ENCODE measurements at regions not wholly inside any gene's neighbourhood (a gene's known extent, or its start where the extent isn't known, plus 50 kb on each side); places are given as distances from the start of the nearest gene placed in this dataset.

DNA sequence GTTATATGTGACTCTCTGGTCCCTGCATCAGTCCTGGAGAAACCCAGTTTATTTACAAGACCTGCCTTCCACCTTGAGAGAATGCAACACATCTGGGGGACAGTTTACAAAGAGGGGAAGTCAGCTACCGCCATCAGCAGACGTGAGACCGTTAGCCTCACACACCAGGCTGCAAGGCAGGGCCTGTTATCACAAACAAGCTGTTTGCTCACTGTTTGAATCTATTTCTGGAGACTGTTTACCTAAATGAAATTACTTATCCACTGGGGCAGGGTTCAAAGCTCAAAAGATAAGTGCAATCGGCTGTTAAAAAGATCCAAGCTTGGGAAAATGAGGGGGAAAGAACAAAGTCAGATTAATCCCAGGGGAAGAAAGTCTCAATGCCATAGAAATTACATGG, 134.4 kb downstream of the ZNF281 start:
- no peak overlapping the region for H3K9ac ChIP-seq (replicated peaks in 1 of 4; ENCODE audit: extremely low read depth in 1 of 4, low read depth in 3 of 4, low read length in 3 of 4)
- no peak overlapping the region for H3K4me3 ChIP-seq (ENCODE audit: extremely low read depth in 1 of 4, insufficient read depth in 2 of 4, low read depth in 3 of 4, low read length in 4 of 4)
- ChIA-PET POLR2A (ENCODE audit: partially characterized antibody) (no interaction called here), CTCF (ENCODE audit: partially characterized antibody) (interaction anchor here (0.5 to 5.8 kb wide), 29 partner anchors 8 to 593 kb away, joined by 3 to 56 read pairs (median 4); no protein-coding TSS in a partner anchor)
- no peaks in the 10 kb centered on the region for H3K9me3 ChIP-seq (ENCODE audit: insufficient read depth in 2 of 2, low read depth in 1 of 2, low read length in 1 of 2)
- no peaks in the 10 kb centered on the region for H3K79me1 ChIP-seq (ENCODE audit: low read depth, low read length)
- no peak overlapping the region for H2BK120ac ChIP-seq (replicated peaks; ENCODE audit: low read depth, low read length)
- FAIRE-seq (no peak), DNase-seq (ENCODE audit: low read depth in 1 of 2, low spot score in 2 of 2) (no peak)
- no peak overlapping the region for H4K8ac ChIP-seq (ENCODE audit: extremely low read depth, insufficient read depth, low read length)
- WGBS, 2 experiments (ENCODE audit: extremely low coverage in 1 of 2, insufficient coverage in 1 of 2, insufficient read length in 1 of 2, insufficient replicate concordance in 2 of 2, low coverage in 1 of 2, low lambda C conversion rate in 2 of 2, missing lambda C conversion rate in 1 of 2) = 87% methylated on average over 4 of the region's 4 CpGs; no CpG with 5 or more reads in 1 of the 2 experiments
- H2BK5ac ChIP-seq (ENCODE audit: low read depth, low read length) = no peak overlapping the region
- no peak overlapping the region for H3K4me2 ChIP-seq (ENCODE audit: insufficient read depth in 1 of 2, low read depth in 2 of 2, low read length in 2 of 2)
- H2BK12ac ChIP-seq (ENCODE audit: low read depth, low read length) = no peak overlapping the region
- H3K79me2 ChIP-seq (ENCODE audit: control insufficient read depth in 1 of 2, insufficient read depth in 2 of 2, low read length in 2 of 2) = no peaks in the 10 kb centered on the region
- H3K23ac ChIP-seq (ENCODE audit: insufficient read length) = no peak overlapping the region
- H2AK5ac ChIP-seq (ENCODE audit: low read depth, low read length) = no peak overlapping the region
- no peak overlapping the region for H2AFZ ChIP-seq (ENCODE audit: low read length)
- no peaks in the 10 kb centered on the region for H3K4me1 ChIP-seq (replicated peaks in 1 of 4; ENCODE audit: control insufficient read depth in 3 of 4, insufficient read depth in 4 of 4, low read length in 3 of 4)
- H3K56ac ChIP-seq (replicated peaks; ENCODE audit: insufficient read length, low read depth, low read length) = no peak overlapping the region
- no peak overlapping the region for H3K4ac ChIP-seq (replicated peaks; ENCODE audit: insufficient read length, low read depth, low read length)
- no peaks in the 10 kb centered on the region for H3K36me3 ChIP-seq (ENCODE audit: control insufficient read depth in 2 of 4, insufficient read depth in 4 of 4, low read length in 3 of 4)
- no peaks in the 10 kb centered on the region for H3K23me2 ChIP-seq (ENCODE audit: low read depth, low read length)
- H3K27me3 ChIP-seq (replicated peaks in 1 of 4; ENCODE audit: control insufficient read depth in 3 of 4, extremely low read depth in 1 of 4, insufficient read depth in 3 of 4, low read length in 3 of 4) = peaks cover 0 to 1% (median 0%) of the 10 kb centered on the region in 4 experiments; a peak in 1 of 7 replicates
- H4K20me1 ChIP-seq (replicated peaks in 1 of 2; ENCODE audit: control insufficient read depth in 1 of 2, insufficient read depth in 2 of 2, low read length in 2 of 2) = no peaks in the 10 kb centered on the region
- H2BK15ac ChIP-seq (ENCODE audit: low read length) = no peak overlapping the region
- H4K5ac ChIP-seq (ENCODE audit: insufficient read length, low read depth, low read length) = no peak overlapping the region
- no peak overlapping the region for H3K27ac ChIP-seq (ENCODE audit: low read depth, low read length)
- H4K91ac ChIP-seq (replicated peaks; ENCODE audit: insufficient read length, low read length) = no peak overlapping the region
- no peak overlapping the region for H2BK20ac ChIP-seq (ENCODE audit: low read length)
- no peak overlapping the region for H3K18ac ChIP-seq (ENCODE audit: extremely low read depth, low read length)
- H3K14ac ChIP-seq (ENCODE audit: insufficient read length) = no peak overlapping the region
- no peak for TF ChIP-seq CREB1 (IDR thresholded peaks at IDR 0.05)
- TF ChIP-seq RNF2 (IDR thresholded peaks at IDR 0.05; ENCODE audit: borderline replicate concordance, low read depth, low read length, missing control alignments, poor library complexity, severe bottlenecking) = no peak
- no peak for TF ChIP-seq TBP (IDR thresholded peaks at IDR 0.05; ENCODE audit: low read depth, low read length)
- no peak for TF ChIP-seq YY1 (IDR thresholded peaks at IDR 0.05; ENCODE audit: low read depth, low read length)
- no peak for TF ChIP-seq MAFK (IDR thresholded peaks at IDR 0.05; ENCODE audit: low read depth, low read length)
- TF ChIP-seq, protein P1, sequence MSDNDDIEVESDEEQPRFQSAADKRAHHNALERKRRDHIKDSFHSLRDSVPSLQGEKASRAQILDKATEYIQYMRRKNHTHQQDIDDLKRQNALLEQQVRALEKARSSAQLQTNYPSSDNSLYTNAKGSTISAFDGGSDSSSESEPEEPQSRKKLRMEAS (IDR thresholded peaks at IDR 0.05) = no peak
- TF ChIP-seq CBX8 (IDR thresholded peaks at IDR 0.05; ENCODE audit: borderline replicate concordance, low read depth, low read length) = no peak
- no peak for TF ChIP-seq HDAC6 (IDR thresholded peaks at IDR 0.05; ENCODE audit: low read depth, low read length)
- TF ChIP-seq EZH2 (IDR thresholded peaks at IDR 0.05; ENCODE audit: low read depth, low read length, severe bottlenecking) = no peak
- TF ChIP-seq, protein P2, sequence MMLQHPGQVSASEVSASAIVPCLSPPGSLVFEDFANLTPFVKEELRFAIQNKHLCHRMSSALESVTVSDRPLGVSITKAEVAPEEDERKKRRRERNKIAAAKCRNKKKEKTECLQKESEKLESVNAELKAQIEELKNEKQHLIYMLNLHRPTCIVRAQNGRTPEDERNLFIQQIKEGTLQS (IDR thresholded peaks at IDR 0.05; ENCODE audit: insufficient read depth, low read depth, low read length) = no peak
- no peak for TF ChIP-seq KDM1A (IDR thresholded peaks at IDR 0.05; ENCODE audit: borderline replicate concordance, low read length)
- no peak for TF ChIP-seq SIX5 (IDR thresholded peaks at IDR 0.05; ENCODE audit: low read depth, low read length)

Measured in H1 (cell line).